Astrocyte (in vitro differentiated cells and primary cell): ENCODE measurements at regions not wholly inside any gene's neighbourhood (a gene's known extent, or its start where the extent isn't known, plus 50 kb on each side); places are given as distances from the start of the nearest gene placed in this dataset.

Source experiments
- EZH2 ChIP-seq: IDR thresholded peaks from 2 replicates; pipeline ENCODE4 v1.6.1; 2012; ENCODE audit warnings: mild to moderate bottlenecking, low read length, inconsistent platforms; ENCODE audit not compliant: insufficient read depth
- TF ChIP-seq, protein P1 (sequence below): IDR thresholded peaks from 2 replicates; pipeline ENCODE4 v1.5.1; 2011; ENCODE audit warnings: low read depth, mild to moderate bottlenecking, inconsistent platforms, low read length, moderate library complexity; ENCODE audit not compliant: insufficient read depth

DNA sequence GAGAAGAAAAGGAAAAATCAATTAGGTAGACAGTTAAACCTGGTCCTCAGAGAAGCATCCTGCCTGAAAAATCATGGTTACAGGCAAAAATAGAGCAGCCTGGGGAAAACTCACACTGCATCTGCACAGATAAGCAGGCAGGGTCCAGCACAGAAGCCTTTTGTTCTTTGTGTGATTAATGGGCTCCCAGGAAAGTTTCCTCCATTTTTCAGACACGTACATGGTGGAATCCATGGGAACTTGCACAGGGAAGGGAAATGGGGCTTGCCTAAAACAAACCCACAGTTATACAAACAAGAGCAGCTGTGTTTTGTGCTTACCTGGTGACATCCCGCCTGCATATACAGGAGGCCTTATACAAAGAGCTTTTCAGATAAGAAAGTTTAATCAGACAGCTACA, 243.9 kb upstream of the ATP10B start:
- TF ChIP-seq, protein P1, sequence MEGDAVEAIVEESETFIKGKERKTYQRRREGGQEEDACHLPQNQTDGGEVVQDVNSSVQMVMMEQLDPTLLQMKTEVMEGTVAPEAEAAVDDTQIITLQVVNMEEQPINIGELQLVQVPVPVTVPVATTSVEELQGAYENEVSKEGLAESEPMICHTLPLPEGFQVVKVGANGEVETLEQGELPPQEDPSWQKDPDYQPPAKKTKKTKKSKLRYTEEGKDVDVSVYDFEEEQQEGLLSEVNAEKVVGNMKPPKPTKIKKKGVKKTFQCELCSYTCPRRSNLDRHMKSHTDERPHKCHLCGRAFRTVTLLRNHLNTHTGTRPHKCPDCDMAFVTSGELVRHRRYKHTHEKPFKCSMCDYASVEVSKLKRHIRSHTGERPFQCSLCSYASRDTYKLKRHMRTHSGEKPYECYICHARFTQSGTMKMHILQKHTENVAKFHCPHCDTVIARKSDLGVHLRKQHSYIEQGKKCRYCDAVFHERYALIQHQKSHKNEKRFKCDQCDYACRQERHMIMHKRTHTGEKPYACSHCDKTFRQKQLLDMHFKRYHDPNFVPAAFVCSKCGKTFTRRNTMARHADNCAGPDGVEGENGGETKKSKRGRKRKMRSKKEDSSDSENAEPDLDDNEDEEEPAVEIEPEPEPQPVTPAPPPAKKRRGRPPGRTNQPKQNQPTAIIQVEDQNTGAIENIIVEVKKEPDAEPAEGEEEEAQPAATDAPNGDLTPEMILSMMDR, result no peak
- no peak for TF ChIP-seq EZH2
